ENCODE measurements at regions not wholly inside any gene's neighbourhood (a gene's known extent, or its start where the extent isn't known, plus 50 kb on each side); places are given as distances from the start of the nearest gene placed in this dataset.
"Not testable (repeated sequence)": the region's sequence is repeated elsewhere in the genome, so short reads cannot be mapped to it uniquely, and the experiment has no call there.

DNA sequence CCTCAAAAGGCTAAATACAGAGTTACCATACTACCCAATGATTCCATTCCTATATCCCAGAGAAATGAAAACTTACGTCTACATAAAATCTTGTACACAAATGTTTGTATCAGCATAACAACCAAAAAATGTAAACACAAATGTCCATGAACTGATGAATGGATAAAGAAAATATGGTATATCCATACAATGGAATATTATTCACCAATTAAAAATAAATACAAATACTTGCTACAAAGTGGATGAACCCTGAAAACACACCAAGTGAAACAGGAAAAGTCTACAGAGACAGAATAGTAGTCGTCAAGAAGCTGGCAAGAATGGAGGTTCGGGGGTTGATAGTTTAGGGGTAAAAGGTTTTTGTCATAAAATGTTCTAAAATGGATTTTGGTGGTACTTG is 54.0 kb upstream of the ANKRD28 start:
- no peak for DNase-seq

DNA sequence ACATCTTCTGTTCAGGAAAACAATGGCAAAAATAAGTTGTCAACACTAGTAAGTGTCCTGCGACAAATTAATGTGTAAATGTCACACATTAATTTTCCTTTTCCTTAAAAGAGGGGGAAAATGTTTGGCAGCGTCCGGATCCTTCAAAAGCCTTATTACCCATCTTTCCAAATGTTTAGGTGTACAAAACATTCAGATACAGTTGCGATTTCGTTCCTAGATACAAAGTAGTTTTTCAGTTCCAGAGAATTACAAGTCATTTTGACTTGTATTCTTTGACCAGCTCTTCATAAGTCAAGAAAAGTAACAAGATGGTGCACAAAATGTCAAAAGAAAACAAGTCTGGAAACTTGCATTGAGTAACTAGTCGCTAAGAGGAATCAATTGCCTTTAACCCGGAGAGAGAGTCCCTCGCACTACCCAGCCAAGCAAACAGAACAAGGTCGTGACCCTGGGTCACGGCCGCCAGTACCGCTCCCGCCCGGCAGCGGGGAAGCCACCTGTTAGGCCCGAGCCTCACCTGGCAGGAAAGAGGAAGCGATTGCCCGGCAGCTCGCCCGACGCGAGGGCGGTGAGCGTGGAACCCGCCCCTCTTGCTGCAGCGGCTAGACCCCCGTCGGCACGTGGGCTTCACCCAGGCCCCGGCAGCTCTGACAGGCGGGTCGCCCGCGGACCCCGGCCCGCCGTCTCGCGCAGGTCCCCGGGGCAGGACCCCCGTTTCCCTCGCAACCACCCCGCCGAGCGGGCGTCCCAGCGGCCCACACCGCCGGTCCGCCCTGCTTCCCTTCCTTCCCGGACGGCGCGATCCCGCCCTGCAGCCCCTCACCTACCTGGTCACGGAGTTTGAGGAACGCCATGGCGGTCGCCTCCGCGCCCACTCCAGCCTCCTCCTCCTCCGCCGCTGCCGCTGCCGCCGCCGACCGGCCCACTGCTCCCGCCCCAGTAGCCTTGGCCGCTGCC is 61.0 kb upstream of the ANKRD28 start:
- peak; percentile 13 for DNase-seq

DNA sequence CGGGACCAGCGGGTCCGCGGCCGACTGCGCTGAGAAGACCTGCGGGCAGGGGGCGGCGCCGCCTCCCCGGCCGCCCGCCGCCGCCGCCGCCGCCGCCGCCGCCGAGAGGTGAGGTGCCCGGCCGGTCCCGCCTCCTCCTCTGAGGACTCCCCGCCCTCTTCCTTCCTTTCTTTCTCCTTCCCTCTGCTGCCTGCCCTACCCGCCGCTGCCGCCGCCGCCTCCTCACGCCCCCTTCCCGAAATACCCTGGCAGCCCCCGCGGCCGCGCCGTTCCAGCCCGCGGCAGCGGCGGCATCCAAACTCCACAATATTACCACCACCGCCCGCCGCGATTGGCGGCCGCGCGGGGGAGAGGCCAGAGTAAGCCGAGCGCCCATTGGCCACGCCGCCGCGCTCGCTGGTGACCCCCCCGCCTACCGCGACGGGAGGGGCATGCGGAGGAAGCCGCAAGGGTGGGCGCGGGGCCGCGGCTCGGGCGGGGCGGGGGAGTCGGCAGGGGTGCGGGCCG is 61.8 kb upstream of the ANKRD28 start:
- DNase-seq = peak; percentile 74

DNA sequence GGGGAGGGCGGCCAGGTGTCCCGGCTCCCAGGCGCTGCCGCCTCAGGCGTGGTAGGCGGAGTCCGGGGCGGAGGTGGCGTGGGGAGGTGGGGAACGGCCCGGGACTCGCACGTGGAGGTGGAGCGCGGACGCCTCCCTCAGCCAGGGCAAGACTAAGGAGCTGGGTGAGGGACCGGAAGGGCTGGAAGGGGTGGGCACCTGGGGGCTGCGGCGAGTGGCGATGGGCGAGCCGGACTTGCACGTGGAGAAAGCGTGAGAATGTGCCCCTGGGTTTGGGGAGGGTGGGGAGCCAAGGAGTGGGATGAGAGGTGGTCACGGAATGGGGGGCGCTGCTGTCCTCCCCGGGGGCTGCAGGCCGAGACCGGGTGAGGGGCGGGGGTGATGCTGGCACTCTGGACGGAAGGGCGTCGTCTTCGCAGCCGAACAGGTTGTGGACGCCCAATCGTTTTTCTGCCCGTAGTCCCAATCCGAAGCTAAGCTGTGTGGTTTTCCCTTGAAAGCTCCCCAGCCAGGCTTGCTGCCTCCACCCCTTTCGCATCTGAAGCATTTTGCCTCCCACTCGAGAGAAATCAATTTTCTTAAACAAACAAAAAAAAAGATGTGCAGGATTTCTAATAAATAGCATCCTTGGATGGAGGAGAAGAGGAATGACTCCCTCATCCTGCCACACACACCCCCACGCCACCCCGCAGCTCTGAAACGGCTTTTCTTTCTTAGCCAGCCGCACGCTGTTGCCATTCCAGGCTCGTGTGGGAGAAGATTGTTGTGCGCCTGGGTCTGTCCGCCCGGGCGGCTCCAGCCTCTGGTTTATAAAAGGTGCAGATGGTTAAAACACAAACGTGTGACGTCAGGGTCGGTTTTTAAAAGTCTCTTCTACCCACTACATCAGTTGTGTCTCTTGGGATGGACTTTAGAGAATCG is 62.5 kb upstream of the ANKRD28 start:
- DNase-seq = peak; percentile 15

DNA sequence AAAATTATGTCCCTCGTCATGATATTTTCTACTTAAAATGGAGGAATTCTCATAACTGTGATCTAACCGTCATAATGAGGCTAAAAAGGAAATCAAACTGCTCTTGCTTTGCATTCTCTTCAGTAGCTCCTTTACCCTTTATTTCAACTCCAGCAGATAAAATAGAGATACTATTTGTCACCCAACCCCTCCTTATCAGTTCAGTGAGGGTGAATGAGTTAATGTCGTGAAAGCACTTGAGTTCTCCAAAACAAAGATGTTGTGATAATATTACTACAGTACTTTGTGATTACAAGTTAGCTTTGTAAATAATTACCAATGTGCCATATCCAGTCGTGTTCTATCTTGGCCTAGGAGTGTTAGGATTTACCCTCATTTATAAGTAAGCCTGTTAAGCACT is 63.4 kb upstream of the ANKRD28 start:
- DNase-seq = no peak

DNA sequence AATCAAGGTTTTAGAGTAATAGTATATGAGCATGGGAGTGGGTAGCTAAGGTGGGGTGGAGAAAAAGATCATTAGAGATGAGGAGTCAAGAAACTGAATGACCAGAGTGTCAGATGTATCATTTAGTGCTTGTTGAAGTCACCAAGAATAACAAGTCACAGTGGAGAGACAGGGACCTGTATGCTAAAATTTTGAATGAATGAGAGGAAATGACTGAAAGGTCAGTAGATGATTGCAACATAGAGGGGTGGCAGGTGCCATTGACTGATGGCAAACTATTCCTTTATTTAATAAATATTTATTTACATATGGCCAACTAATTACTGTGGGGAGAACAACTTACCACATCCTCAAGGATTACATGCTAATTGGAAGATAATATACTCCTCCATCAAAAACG is 75.0 kb upstream of the ANKRD28 start:
- no peak for DNase-seq

DNA sequence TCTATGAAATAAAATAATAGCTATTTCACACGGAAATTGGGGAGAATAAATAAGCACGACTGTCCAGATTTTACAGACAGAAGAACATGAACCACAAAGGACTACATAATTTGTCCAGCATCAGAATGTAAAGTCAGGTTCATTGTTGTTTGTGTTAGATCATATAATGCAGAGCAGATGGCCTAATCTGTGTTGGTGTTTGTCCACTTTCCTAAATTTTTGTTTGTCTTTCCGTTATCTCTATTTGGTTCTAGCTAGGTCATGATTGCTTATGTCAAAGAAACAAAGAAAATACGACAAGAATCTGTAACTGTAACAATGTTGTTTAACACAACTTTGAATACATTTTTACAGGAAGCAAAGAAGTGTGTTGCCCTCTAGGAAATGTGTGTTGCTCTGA is 75.6 kb upstream of the ANKRD28 start:
- no peak for DNase-seq

DNA sequence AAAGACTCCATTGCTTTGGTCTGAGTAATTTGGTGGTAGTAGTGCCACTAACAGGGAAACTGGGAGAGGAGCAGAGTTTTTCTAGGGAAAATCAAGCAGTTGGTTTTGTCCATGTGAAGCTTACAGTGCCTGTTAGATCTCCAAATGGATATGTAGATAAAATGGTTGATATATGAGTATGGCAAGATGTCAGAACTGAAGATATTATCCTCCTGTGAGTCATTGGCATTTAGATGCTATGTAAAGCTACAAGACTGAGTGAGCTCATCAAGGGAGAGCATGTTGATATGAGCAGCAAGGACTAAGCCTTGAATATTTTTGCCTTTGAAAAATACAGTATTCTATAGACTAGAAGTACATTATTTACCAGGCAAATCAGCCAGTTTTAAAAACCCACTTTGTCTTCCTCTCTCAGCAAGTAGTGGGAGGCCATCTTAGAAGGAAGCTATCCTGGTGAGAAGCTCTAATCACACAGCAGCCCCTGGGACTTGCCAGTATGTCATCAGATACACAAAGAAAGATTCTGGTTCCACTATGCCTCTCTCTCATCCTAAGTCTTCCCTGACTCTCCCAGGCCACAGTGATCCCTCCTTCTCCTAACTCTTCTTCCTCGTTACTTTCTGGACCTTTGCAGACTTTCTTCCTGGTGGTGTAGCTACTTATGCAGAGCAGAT is 77.4 kb upstream of the ANKRD28 start:
- DNase-seq = no peak

DNA sequence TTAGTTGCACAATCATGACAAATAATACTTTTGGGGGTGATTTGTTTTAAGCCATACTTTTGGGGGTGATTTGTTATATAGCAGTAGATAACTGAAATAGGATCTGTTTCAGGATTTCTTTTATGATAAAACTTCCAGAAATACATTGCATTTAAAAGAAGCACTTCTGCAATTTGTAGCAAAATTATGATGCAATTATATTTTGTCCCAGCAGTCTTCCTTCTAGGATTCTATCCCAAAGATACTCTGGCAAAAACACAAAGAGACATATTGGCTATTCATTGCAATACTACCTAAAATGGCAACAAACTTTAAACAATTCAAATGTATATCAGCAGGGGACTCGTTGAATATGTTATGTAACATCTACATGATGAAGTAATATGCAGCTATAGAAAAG is 78.9 kb upstream of the ANKRD28 start:
- no peak for DNase-seq

DNA sequence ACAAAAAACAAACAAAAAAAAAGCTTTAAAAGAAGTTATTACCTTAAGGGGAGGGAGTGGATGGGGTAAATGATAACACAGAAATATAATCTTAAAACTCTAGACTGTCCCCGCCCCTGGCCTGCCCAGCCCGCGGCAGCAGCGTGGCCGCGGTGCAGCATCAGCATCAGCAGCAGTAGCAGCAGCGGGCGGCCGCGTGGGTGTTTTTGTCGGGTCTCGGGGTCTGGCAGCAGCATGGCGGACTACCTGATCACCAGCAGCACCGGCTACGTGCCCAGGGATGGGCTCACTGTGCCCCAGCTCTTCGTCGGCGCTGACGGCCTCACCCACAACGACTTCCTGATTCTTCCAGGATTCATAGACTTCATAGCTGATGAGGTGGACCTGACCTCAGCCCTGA is 80.0 kb upstream of the ANKRD28 start:
- DNase-seq = no peak

DNA sequence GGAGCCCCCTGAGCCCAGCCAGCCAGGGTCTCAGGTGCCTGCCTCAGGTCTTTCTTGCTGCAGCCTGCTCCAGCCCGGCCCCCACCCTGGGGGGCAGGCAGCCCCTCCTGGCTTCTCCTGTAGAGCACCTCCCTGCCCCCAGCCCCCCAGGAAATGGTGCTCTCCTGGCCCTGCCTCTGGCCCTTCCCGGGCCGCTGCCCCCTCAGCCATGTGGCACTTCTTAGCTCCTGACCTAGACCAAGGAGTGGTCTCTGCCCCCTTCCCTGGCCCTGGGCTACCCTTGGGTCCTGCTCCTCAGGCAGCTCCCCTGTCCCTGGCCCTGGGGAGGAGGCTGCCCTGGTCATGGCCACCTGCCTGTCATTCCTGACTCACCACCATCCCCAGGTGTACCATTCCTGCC is 82.0 kb upstream of the ANKRD28 start:
- not testable (repeated sequence) for DNase-seq

DNA sequence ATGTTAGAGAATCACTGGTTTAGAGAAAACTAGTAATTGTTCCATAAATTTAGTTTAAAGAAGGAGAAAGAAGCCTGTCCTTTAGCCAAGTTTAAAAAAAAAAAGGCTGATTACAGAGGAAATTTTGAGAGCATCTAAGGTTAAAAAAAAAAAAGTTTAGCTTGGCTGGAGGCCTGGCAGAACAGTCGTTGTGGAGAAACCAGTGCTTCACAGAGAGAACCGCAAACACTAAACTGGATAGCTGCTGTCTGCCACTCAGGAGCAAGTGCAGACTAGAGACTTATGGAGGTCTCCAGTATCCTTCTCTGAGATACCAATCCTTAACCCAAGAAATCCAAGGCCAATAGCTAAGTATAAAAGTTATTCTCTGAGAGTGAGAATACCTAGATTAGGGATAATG is 84.8 kb upstream of the ANKRD28 start:
- DNase-seq = no peak

DNA sequence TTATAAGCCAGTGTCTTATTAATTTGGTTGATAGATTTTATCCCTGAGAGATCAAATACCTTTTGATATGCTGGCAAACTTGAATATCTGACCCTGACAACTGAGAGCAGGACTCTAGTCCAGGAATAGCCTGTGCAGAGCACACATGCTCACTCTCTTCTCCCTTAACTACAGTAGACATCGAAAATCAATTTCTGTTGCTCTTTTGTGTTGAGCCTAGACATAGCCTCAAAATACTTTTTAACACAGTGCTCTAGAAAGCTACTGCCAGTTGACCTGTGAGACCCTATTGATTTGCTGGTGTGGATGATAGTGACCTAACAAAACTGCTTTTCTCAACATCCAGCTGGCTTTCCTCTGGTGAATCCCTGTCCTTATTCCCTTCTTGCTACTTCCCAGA is 86.4 kb upstream of the ANKRD28 start:
- DNase-seq = no peak

DNA sequence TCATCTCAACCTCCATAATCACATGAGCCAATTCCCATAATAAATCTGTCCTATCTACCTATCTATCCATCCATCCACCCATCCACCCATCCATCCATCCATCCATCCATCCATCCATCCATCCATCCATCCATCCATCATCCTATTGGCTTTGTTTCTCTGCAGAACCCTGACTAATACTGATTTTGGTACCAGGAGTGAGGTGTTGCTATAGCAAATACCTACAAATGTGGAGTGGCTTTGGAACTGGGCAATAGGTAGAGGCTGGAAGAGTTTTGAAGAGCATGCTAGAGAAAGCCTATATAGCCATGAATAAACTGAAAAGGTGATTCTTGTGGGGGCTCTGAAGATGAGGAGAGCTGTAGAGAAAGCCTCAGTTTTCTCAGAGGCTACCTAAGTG is 88.7 kb upstream of the ANKRD28 start:
- no peak for DNase-seq

DNA sequence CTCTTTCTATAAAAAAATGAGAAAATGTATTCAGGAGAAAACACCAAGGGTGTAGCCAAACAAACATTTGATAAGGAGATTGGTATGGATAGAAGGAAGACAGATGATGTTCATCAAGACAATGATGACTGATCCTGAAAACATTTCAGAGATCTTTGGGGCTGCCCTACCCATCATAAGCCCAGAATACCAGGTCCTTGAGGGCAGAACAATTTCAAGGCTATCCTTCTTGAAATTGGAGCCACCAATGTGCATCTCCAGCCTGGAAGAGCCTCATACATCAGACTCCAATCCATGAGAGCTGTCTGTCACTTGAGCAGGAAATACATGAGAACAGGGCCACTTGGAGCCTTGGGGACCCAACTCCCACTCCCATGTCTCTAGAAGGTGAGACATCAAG is 89.5 kb upstream of the ANKRD28 start:
- DNase-seq = no peak

DNA sequence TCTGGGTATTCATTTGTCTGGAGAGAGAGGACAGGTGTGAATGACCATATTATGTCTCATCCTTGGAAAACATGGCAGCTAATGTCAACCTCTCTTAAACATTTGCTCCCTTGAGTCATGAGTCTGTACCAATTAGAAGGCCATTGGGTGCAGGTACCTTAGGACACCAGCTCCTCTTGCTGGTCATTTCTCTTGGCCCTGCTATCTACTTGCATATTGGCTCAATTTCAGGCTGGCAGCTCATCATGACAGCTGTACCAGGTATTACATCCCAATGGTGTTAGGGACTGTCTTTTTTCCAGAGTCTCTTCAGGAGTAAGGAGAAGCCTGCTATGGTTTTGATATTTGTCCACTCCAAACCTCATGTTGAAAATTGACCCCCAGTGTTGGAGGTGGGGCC is 92.2 kb upstream of the ANKRD28 start:
- no peak for DNase-seq

DNA sequence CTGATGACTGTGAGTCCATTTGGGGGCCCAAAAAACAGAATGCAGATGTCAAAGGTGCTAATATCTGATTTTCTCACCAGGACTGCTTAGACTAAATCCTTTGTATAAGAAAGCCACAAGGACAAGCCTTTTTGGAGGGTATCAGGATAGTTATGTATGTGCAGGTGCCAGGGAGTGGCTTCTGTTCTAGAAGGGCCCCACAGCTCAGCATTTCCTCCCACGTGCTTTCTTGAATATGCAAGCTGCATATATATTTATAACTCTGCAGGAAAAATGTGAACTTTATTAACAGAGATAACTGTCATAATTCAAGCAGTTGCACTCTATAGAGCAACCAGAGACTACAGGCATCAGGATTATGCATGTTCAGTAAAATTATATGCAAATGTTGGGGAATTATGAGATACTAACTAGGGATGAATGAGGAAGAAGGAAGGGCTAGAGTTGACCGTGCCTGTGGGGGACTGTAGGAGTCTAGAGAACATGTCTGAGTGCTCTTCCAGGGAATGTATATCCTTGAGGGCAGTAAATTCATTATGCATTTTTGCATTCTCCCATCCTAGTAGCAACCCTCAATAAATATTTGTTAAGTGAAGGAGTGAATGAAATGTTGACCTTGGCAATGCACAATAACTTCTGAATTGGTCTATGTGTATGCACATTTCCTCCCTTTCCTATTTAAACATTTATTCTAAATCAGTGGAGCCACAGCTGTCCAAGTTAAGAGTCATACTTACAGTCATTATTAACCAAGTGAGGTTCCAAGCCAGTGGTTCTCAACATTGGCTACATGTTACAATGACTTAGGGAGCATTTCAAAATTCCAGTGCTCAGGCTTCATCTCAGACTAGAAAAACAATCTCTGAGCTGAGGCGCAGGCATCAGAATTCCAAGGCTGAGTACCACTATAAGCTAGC is 94.8 kb upstream of the ANKRD28 start:
- DNase-seq = no peak

DNA sequence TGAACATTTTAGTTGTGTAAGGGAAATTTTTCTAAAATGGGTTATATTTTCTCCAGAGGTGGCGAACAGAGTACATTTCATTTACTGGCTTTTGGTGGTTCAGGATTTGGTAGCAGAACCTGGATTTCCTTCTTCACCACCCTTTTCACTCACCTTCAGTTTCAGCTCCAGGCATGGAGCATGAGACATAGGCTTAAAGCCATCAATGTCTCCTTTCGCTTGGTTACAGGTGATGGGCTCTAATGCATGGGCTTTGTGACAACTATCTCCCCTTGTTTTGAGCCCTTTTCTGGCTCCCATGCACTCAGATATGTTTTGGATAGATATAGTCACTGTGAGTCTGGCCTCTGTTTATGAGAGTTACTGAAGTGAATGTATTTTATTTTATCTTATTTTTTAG is 96.6 kb upstream of the ANKRD28 start:
- DNase-seq = no peak

DNA sequence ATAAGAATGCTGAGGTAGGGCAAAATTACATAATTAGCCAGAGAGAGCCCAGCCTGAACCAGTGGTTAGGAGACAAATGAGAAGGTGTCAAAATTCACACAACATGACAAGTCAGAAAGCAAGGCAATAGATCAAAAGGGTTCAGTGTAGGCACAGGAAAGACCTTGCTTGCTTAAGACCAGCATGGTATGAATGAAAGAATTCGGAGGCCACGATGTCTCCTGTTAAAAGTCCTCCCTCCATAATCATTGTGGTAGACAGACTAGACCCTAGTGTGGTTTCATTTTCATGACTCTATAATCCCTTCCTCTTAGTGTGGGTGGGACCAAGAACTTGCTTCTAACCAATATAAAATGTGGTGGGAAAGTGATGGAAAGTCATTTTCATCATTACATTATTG is 98.7 kb upstream of the ANKRD28 start:
- DNase-seq = no peak

DNA sequence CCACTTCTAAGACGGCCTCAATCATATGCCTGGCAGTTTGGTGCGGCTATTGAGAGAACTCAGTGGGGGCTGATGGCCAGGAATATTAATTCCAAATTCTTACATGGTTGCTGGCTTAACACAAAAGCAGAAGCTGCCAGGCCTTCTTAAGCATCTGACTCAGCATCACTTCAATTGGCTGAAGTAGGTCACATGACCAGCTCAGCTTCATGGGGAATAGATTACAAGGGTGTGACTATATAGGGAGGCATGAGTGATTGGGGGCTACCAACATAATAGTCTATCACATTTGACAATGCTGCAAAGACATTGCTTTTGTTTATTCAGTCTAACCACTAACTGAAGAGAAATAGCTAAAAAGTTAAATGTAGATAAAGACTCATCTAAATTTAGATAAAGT is 101.6 kb upstream of the ANKRD28 start:
- DNase-seq = no peak

DNA sequence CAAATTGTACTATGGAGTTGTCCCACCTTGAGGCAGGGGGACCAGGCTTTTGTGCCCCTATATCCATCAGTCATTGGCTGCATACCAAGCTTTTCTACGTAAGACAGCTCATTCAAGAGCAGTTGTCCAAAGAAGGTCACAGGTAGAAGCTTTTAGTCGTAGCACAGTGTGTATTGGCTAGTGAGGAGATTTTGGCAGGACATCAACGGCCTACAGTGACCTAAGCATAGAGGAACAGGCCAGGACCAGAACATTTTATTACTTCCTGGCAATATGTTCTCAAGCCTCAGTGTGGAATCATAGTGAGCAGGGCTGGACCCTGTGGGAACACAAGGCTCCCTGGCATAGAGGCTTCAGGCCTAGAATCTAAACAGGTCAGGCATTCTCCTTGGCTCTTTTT is 105.4 kb upstream of the ANKRD28 start:
- DNase-seq = no peak
